CD8-positive, alpha-beta memory T cell (primary cell): ENCODE measurements at regions not wholly inside any gene's neighbourhood (a gene's known extent, or its start where the extent isn't known, plus 50 kb on each side); places are given as distances from the start of the nearest gene placed in this dataset.

Experiments used
- CTCF ChIA-PET: fragments of 350-600 bp; sonication (Branson Sonifier 250); formaldehyde crosslinking; loops from one replicate; lab custom pipeline; 2021; ENCODE audit warnings: antibody characterized with exemption; lab: Charles Lee
- POLR2A ChIA-PET: fragments of 350-600 bp; sonication (Branson Sonifier 250); formaldehyde crosslinking; loops from one replicate; lab custom pipeline; 2021; ENCODE audit warnings: antibody characterized with exemption; lab: Charles Lee
- DNase-seq, 5 donors: peaks; one replicate each; pipeline versions ENCODE4 v3.0.0 to v3.0.0-alpha.2; 2020 to 2022; ENCODE audit warnings: mixed read lengths in 1 of 5
- H3K27ac ChIP-seq: one replicate; pipeline ENCODE4 v1.7.0; 2013; ENCODE audit warnings: low read depth, mild to moderate bottlenecking, low read length, moderate library complexity
- H3K27me3 ChIP-seq: 2 replicates; pipeline ENCODE4 v1.7.0; 2013; ENCODE audit warnings: low read length, mild to moderate bottlenecking; ENCODE audit not compliant: insufficient read depth, poor library complexity, severe bottlenecking
- H3K36me3 ChIP-seq: 2 replicates; pipeline ENCODE4 v1.7.0; 2013; ENCODE audit warnings: mild to moderate bottlenecking, low read length, moderate library complexity; ENCODE audit not compliant: insufficient read depth
- H3K4me1 ChIP-seq: 2 replicates; pipeline ENCODE4 v1.7.0; 2013; ENCODE audit warnings: mild to moderate bottlenecking, low read length, moderate library complexity; ENCODE audit not compliant: insufficient read depth
- H3K4me3 ChIP-seq: 2 replicates; pipeline ENCODE4 v1.7.0; 2013; ENCODE audit warnings: mild to moderate bottlenecking, low read length
- H3K9me3 ChIP-seq: 2 replicates; pipeline ENCODE4 v1.7.0; 2013; ENCODE audit warnings: mild to moderate bottlenecking, low read length
- H3K27ac Mint-ChIP-seq, 8 donors: one replicate each; pipeline ENCODE4 v1.8.0; 2020 to 2021; ENCODE audit warnings: mixed read lengths in 8 of 8, mild to moderate bottlenecking in 6 of 8, inconsistent platforms in 3 of 8, moderate library complexity in 3 of 8
- H3K27me3 Mint-ChIP-seq, 2 donors: one replicate each; pipeline ENCODE4 v1.8.0; 2020 to 2021; ENCODE audit warnings: mixed read lengths in 2 of 2, mild to moderate bottlenecking in 1 of 2, moderate library complexity in 1 of 2
- H3K36me3 Mint-ChIP-seq, 3 donors: one replicate each; pipeline ENCODE4 v1.8.0; 2020 to 2021; ENCODE audit warnings: mixed read lengths in 3 of 3, inconsistent platforms in 1 of 3, mild to moderate bottlenecking in 1 of 3
- H3K4me1 Mint-ChIP-seq, 3 donors: one replicate each; pipeline ENCODE4 v1.8.0; 2020 to 2021; ENCODE audit warnings: mixed read lengths in 3 of 3, inconsistent platforms in 1 of 3, mild to moderate bottlenecking in 1 of 3
- H3K4me3 Mint-ChIP-seq, 7 donors: one replicate each; pipeline ENCODE4 v1.8.0; 2020 to 2021; ENCODE audit warnings: mixed read lengths in 7 of 7, mild to moderate bottlenecking in 6 of 7, moderate library complexity in 4 of 7, inconsistent platforms in 2 of 7
- H3K9me3 Mint-ChIP-seq, 5 donors: one replicate each; pipeline ENCODE4 v1.8.0; 2020 to 2022; ENCODE audit warnings: mixed read lengths in 5 of 5, mild to moderate bottlenecking in 3 of 5, moderate library complexity in 2 of 5, inconsistent platforms in 1 of 5

DNA sequence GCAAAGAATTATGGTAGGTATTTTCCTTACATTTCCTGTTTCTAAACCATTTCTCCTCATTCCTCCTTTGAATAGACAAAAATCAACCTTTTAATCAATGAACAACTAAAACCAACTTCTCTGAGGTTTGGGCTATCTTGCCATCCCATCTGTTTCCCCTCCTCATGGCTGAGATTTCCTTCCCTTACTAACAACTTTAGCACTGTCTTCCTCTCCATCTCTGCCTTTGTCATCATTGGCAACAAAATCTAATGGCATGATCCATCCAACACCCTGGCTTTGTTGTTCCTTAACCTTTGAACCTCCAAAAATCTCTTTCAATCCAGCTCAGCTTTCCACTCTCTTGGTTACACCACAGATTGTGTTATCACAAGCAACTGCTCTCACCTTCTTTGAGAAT, 95.3 kb upstream of the FAM136A start:
- Mint-ChIP-seq H3K27ac (no peak overlapping the region), H3K9me3 (peaks cover 0 to 5% (median 0%) of the 10 kb centered on the region in 5 donors), H3K4me3 (no peak overlapping the region), H3K4me1 (no peaks in the 10 kb centered on the region), H3K27me3 (peaks cover 19 to 51% of the 10 kb centered on the region in 2 donors), H3K36me3 (peaks cover 0 to 11% (median 0%) of the 10 kb centered on the region in 3 donors)
- POLR2A ChIA-PET, result no interaction called here
- no peak for DNase-seq
- Histone ChIP-seq H3K9me3 (no peaks in the 10 kb centered on the region), H3K27me3 (no peaks in the 10 kb centered on the region), H3K36me3 (no peaks in the 10 kb centered on the region), H3K27ac (no peak overlapping the region), H3K4me1 (no peaks in the 10 kb centered on the region), H3K4me3 (no peak overlapping the region)
- CTCF ChIA-PET, result no interaction called here

- Mint-ChIP-seq H3K4me1 (no peaks in the 10 kb centered on the region), H3K27ac (no peak overlapping the region), H3K9me3 (peaks cover 0 to 5% (median 0%) of the 10 kb centered on the region in 5 donors), H3K27me3 (peaks cover 19 to 45% of the 10 kb centered on the region in 2 donors), H3K36me3 (peaks cover 0 to 11% (median 0%) of the 10 kb centered on the region in 3 donors), H3K4me3 (no peak overlapping the region)
- no peaks in the 10 kb centered on the region for H3K36me3 ChIP-seq
- no peaks in the 10 kb centered on the region for H3K27me3 ChIP-seq
- H3K4me3 ChIP-seq, result no peak overlapping the region
- ChIA-PET POLR2A (no interaction called here), CTCF (no interaction called here)
- no peaks in the 10 kb centered on the region for H3K4me1 ChIP-seq
- H3K27ac ChIP-seq, result no peak overlapping the region
- no peak for DNase-seq
- no peaks in the 10 kb centered on the region for H3K9me3 ChIP-seq
These were observed 94.7 kb upstream of the FAM136A start for GRCh38 chr2:70396612-70397011.

DNA sequence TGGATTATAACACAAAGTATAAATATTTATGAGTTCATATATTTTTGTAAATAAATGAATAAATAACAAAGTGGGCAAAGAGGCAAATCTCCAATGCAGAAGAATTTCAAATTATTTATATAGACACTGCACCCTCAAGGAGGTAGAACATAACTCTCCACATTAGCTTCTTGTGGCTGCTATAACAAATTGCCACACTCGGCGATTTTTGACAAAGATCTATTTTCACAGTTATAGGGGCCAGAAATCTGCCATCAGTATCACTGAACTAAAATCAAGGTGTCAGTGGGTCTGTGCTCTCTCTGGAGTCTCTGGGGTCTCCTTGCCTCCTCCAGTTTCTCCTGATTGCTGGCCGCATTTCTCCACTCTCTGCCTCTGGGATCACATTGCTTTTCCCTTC, 92.0 kb upstream of the FAM136A start:
- H3K4me3 Mint-ChIP-seq, result no peak overlapping the region

GRCh38 chr2:70391988-70392387, 90.1 kb upstream of the FAM136A start:
- no peak overlapping the region for H3K27ac ChIP-seq
- Mint-ChIP-seq H3K4me1 (no peaks in the 10 kb centered on the region), H3K27me3 (peaks cover 13 to 21% of the 10 kb centered on the region in 2 donors), H3K36me3 (peaks cover 0 to 15% (median 0%) of the 10 kb centered on the region in 3 donors), H3K4me3 (no peak overlapping the region), H3K27ac (no peak overlapping the region), H3K9me3 (peaks cover 0 to 5% (median 0%) of the 10 kb centered on the region in 5 donors)
- ChIA-PET POLR2A (no interaction called here), CTCF (no interaction called here)
- no peaks in the 10 kb centered on the region for H3K36me3 ChIP-seq
- no peaks in the 10 kb centered on the region for H3K27me3 ChIP-seq
- H3K4me1 ChIP-seq, result no peaks in the 10 kb centered on the region
- no peak for DNase-seq
- H3K4me3 ChIP-seq, result no peak overlapping the region
- no peaks in the 10 kb centered on the region for H3K9me3 ChIP-seq

More for the DNA sequence above, 92.0 kb upstream of the FAM136A start:
- Histone ChIP-seq H3K4me1 (no peaks in the 10 kb centered on the region), H3K9me3 (no peaks in the 10 kb centered on the region), H3K27ac (no peak overlapping the region), H3K27me3 (no peaks in the 10 kb centered on the region), H3K4me3 (no peak overlapping the region), H3K36me3 (no peaks in the 10 kb centered on the region)
- Mint-ChIP-seq H3K27ac (no peak overlapping the region), H3K27me3 (peaks cover 16 to 33% of the 10 kb centered on the region in 2 donors), H3K4me1 (no peaks in the 10 kb centered on the region), H3K9me3 (peaks cover 0 to 5% (median 0%) of the 10 kb centered on the region in 5 donors), H3K36me3 (peaks cover 0 to 11% (median 0%) of the 10 kb centered on the region in 3 donors)
- ChIA-PET POLR2A (no interaction called here), CTCF (no interaction called here)
- DNase-seq, result no peak

GRCh38 chr2:70391259-70391658, 89.4 kb upstream of the FAM136A start:
- Histone ChIP-seq H3K36me3 (no peaks in the 10 kb centered on the region), H3K9me3 (no peaks in the 10 kb centered on the region), H3K27ac (no peak overlapping the region), H3K4me1 (no peaks in the 10 kb centered on the region), H3K4me3 (no peak overlapping the region), H3K27me3 (no peaks in the 10 kb centered on the region)
- Mint-ChIP-seq H3K27me3 (peaks cover 13 to 19% of the 10 kb centered on the region in 2 donors), H3K4me3 (no peak overlapping the region), H3K36me3 (peaks cover 0 to 15% (median 0%) of the 10 kb centered on the region in 3 donors), H3K9me3 (peaks cover 0 to 5% (median 0%) of the 10 kb centered on the region in 5 donors), H3K27ac (no peak overlapping the region), H3K4me1 (no peaks in the 10 kb centered on the region)
- ChIA-PET POLR2A (no interaction called here), CTCF (no interaction called here)
- no peak for DNase-seq

DNA sequence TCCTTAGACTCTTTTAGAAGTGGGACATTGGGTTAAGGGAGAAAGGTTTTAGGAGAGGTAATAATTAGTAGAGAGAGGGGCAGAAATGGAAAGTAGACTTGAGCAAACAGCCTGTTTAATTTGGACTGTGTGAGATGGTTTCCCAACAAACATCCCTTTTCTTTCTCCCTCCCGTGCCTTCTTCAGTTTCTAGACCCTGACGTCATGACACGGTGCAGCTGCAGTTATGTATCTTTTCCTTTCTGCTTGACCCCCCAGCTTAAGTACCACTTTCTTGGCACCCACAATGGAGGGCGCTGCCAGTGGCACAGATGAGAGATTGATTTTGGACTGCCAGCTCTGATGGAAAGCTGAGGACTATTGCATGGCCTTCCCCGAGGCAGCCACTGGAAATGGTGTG, 86.9 kb upstream of the FAM136A start:
- peaks cover 3 to 14% of the 10 kb centered on the region in 2 donors for H3K27me3 Mint-ChIP-seq
- Histone ChIP-seq H3K4me1 (no peaks in the 10 kb centered on the region), H3K27ac (no peak overlapping the region)

DNA sequence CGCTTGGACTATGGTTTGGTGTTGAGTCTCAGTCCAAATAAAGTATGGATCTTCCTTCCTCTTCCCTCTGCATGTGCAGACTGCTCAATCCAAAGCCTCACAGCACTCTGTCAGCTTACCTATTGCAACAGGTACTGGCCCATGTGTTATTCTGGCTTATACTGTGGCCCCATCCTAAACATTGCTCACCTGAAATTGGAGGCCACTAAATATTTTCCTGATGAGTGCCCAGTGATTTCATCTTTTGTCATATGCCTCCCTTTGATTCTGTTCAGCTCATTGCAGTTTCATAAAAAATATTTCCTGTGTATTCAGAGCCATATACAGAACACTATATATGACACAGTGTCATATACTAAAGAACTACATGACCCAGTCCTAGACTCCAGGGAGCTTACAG, 86.3 kb upstream of the FAM136A start:
- H3K36me3 ChIP-seq, result no peaks in the 10 kb centered on the region
- H3K4me1 ChIP-seq, result no peaks in the 10 kb centered on the region
- Mint-ChIP-seq H3K4me3 (no peak overlapping the region), H3K4me1 (no peaks in the 10 kb centered on the region), H3K27me3 (peaks cover 6 to 18% of the 10 kb centered on the region in 2 donors), H3K36me3 (peaks cover 0 to 4% (median 0%) of the 10 kb centered on the region in 3 donors), H3K9me3 (no peaks in the 10 kb centered on the region), H3K27ac (no peak overlapping the region)
- no peaks in the 10 kb centered on the region for H3K27me3 ChIP-seq
- no peak overlapping the region for H3K4me3 ChIP-seq
- no peaks in the 10 kb centered on the region for H3K9me3 ChIP-seq
- POLR2A ChIA-PET, result no interaction called here
- H3K27ac ChIP-seq, result no peak overlapping the region
- no peak for DNase-seq
- CTCF ChIA-PET, result interaction anchor here (0.8 kb wide), 1 partner anchor 272 kb away, joined by 3 read pairs; no protein-coding TSS in a partner anchor

More for the DNA sequence above, 86.9 kb upstream of the FAM136A start:
- Mint-ChIP-seq H3K4me1 (no peaks in the 10 kb centered on the region), H3K4me3 (no peak overlapping the region), H3K36me3 (peaks cover 0 to 4% (median 0%) of the 10 kb centered on the region in 3 donors), H3K9me3 (peaks cover 0 to 2% (median 0%) of the 10 kb centered on the region in 5 donors), H3K27ac (no peak overlapping the region)
- Histone ChIP-seq H3K4me3 (no peak overlapping the region), H3K36me3 (no peaks in the 10 kb centered on the region), H3K27me3 (no peaks in the 10 kb centered on the region), H3K9me3 (no peaks in the 10 kb centered on the region)
- no peak for DNase-seq
- CTCF ChIA-PET, result no interaction called here
- POLR2A ChIA-PET, result no interaction called here

DNA sequence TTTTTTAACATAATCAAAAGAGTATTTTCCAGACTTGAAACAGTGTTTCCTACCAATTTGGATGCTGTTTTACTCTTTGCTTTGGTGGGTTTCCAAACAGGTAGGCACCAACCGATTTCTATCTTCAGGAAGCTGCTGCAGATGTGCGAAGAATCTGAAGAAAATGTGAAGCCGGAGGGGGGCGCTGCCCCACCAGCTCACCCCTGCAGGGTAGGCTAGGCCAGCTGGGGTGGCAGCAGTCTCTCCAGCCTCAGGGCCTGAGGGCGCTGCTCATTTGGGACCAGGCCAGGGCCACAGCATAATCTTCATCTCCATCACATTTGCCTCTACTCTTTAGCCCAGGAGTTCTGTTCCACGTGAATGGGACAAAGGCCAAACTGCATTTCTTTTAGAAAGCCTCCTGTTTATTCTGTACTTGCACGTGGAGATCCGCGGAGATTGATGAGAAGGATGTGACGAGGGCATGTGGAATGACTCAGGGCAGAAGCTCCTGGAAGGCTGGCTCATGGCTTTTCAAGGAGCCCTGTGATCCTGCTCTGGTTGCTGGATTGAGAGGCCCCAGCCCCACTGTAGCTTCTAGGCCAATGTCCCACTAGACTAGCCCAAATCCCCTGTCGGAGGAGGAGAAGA, 84.2 kb upstream of the FAM136A start:
- no peaks in the 10 kb centered on the region for H3K27me3 ChIP-seq
- H3K36me3 ChIP-seq, result no peaks in the 10 kb centered on the region
- no peaks in the 10 kb centered on the region for H3K9me3 ChIP-seq
- no peak overlapping the region for H3K4me3 Mint-ChIP-seq
- DNase-seq, result no peak
- peaks cover 0 to 4% (median 0%) of the 10 kb centered on the region in 3 donors for H3K36me3 Mint-ChIP-seq
- H3K27ac ChIP-seq, result no peak overlapping the region
- H3K9me3 Mint-ChIP-seq, result no peaks in the 10 kb centered on the region
- no peak overlapping the region for H3K4me3 ChIP-seq
- peaks cover 13 to 32% of the 10 kb centered on the region in 2 donors for H3K27me3 Mint-ChIP-seq
- H3K4me1 ChIP-seq, result no peaks in the 10 kb centered on the region
- CTCF ChIA-PET, result interaction anchor here (1.3 kb wide), 1 partner anchor 14 kb away, joined by 3 read pairs; no protein-coding TSS in a partner anchor
- no peaks in the 10 kb centered on the region for H3K4me1 Mint-ChIP-seq
- POLR2A ChIA-PET, result no interaction called here
- no peak overlapping the region for H3K27ac Mint-ChIP-seq
